Type B pancreatic cell (in vitro differentiated cells): ENCODE measurements at regions not wholly inside any gene's neighbourhood (a gene's known extent, or its start where the extent isn't known, plus 50 kb on each side); places are given as distances from the start of the nearest gene placed in this dataset.
"Not testable (repeated sequence)": the region's sequence is repeated elsewhere in the genome, so short reads cannot be mapped to it uniquely, and the experiment has no call there.

ENCODE experiments used
- DNase-seq: peaks from one replicate; pipeline ENCODE4 v3.0.0; 2021; ENCODE audit warnings: mixed read lengths; ENCODE audit not compliant: unreplicated experiment; ENCODE audit errors: extremely low spot score
- H3K27ac Mint-ChIP-seq: 2 replicates; pipeline ENCODE4 v1.8.0; 2021; ENCODE audit warnings: mild to moderate bottlenecking, mixed read lengths
- H3K27me3 Mint-ChIP-seq: 2 replicates; pipeline ENCODE4 v1.8.0; 2021; ENCODE audit warnings: mixed read lengths
- H3K36me3 Mint-ChIP-seq: 2 replicates; pipeline ENCODE4 v1.8.0; 2021; ENCODE audit warnings: mixed read lengths
- H3K4me1 Mint-ChIP-seq: one replicate; pipeline ENCODE4 v1.8.0; 2021; ENCODE audit warnings: mixed read lengths; ENCODE audit not compliant: unreplicated experiment
- H3K4me3 Mint-ChIP-seq: 2 replicates; pipeline ENCODE4 v1.8.0; 2021; ENCODE audit warnings: mild to moderate bottlenecking, mixed read lengths
- H3K9me3 Mint-ChIP-seq: 2 replicates; pipeline ENCODE4 v1.8.0; 2021; ENCODE audit warnings: mixed read lengths
- TF ChIP-seq, protein P1 (sequence below): fragments of 200-600 bp; sonication (generic); conservative IDR thresholded peaks from 2 replicates; pipeline ENCODE4 v1.5.0; 2021; ENCODE audit warnings: antibody characterized with exemption, mild to moderate bottlenecking

DNA sequence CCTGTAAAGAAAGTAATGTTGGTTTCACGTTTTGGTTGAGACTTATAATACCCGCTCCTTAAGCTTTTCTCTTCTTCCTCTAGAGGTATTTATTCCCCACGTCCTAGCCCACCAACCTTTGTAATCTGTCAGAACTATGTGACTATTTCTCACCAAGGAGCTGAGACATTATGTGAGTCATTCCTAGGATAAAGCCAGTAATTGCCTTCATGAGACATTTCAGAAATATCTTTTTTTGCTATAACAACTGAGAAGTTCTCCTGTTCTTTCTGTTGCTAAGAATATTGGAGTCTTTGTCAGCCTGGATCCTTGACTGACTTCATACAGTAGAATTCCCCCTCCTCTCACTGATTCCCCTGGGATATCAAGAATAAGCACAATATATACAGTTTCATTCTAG is 1497.0 kb upstream of the TENM4 start:
- TF ChIP-seq, protein P1, sequence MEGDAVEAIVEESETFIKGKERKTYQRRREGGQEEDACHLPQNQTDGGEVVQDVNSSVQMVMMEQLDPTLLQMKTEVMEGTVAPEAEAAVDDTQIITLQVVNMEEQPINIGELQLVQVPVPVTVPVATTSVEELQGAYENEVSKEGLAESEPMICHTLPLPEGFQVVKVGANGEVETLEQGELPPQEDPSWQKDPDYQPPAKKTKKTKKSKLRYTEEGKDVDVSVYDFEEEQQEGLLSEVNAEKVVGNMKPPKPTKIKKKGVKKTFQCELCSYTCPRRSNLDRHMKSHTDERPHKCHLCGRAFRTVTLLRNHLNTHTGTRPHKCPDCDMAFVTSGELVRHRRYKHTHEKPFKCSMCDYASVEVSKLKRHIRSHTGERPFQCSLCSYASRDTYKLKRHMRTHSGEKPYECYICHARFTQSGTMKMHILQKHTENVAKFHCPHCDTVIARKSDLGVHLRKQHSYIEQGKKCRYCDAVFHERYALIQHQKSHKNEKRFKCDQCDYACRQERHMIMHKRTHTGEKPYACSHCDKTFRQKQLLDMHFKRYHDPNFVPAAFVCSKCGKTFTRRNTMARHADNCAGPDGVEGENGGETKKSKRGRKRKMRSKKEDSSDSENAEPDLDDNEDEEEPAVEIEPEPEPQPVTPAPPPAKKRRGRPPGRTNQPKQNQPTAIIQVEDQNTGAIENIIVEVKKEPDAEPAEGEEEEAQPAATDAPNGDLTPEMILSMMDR: no peak
- no peaks in the 10 kb centered on the region for H3K36me3 Mint-ChIP-seq
- H3K4me3 Mint-ChIP-seq: no peak overlapping the region
- no peaks in the 10 kb centered on the region for H3K27me3 Mint-ChIP-seq
- no peaks in the 10 kb centered on the region for H3K4me1 Mint-ChIP-seq
- H3K9me3 Mint-ChIP-seq: no peaks in the 10 kb centered on the region
- no peak for DNase-seq
- H3K27ac Mint-ChIP-seq: no peak overlapping the region

DNA sequence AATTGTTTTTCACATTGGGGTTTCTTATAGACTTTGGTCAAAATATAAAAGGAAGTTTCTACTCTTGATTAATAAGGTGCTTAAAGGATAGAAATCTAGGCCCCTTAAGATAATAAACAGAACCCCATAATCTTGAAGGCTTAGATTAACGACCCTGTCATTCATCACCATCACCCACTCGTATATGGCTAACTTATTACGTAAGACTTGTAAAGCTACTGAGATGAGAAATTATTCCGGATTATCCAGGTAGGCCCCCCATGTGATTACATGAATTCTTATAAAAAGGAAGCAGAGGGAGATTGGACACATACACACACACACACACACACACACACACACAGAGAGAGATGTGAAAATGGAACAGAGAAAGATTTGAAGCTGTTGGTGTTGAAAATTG is 1489.2 kb upstream of the TENM4 start:
- TF ChIP-seq, protein P1: no peak
- Mint-ChIP-seq H3K4me3 (no peak overlapping the region), H3K4me1 (no peaks in the 10 kb centered on the region)

DNA sequence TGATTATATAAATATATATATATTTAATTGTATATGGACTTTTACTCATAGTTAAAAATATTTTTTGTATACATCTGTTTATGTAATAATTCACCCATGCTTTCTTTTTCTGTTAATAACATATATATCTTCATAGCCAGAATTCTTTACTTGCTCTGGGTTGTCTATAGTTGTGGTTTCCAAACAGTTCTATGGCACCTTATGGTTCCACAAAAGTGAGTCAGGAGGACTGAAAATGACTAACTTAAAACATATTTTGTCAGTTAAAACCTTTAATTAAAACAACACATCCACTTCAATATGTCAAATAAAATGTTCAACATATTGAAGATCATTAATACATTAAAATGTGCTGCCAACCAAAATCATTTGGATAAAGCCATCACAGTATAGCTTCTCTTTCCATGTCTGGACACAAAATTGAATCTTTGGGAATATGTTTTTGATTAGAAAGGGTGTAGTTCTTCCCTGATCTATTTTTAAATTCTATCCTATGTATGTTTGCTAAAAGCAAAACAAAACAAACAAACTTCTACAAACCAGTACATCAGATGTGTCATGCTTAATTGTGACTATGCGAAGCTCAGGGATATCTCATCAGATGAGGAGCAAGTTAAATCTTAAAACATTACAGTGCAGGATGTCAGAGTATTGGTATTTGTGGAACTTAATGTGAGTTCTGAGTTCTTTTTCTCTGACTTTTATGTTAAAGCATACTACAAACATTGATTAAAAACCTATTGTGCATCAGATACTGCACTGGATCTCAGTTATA is 1488.4 kb upstream of the TENM4 start:
- no peak overlapping the region for H3K27ac Mint-ChIP-seq
- H3K9me3 Mint-ChIP-seq: no peaks in the 10 kb centered on the region
- no peaks in the 10 kb centered on the region for H3K27me3 Mint-ChIP-seq
- H3K36me3 Mint-ChIP-seq: no peaks in the 10 kb centered on the region
- H3K4me3 Mint-ChIP-seq: no peak overlapping the region
- no peaks in the 10 kb centered on the region for H3K4me1 Mint-ChIP-seq
- TF ChIP-seq, protein P1: no peak
- no peak for DNase-seq

More for the DNA sequence above, 1489.2 kb upstream of the TENM4 start:
- no peak for DNase-seq
- Mint-ChIP-seq H3K27me3 (no peaks in the 10 kb centered on the region), H3K27ac (no peak overlapping the region), H3K9me3 (no peaks in the 10 kb centered on the region), H3K36me3 (no peaks in the 10 kb centered on the region)

DNA sequence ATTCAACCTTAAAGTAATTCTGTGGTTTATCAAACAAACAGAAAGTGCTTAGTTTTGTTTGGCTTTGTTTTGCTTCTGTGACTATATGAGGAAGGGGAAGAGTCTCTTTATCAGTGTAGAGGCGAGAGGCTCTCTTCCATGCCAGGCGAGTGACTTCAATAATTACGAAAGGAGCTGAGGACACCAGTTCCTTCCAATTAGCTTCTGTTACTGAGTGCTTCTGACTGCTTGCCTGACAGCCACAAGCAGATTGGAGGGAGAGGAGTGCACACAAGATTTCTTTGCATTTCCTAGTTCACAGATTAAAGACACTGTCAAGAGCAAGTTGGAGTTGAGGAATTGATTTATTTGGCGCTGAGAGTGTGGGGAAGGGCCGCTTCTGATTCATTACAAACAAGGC is 1484.5 kb upstream of the TENM4 start:
- H3K4me1 Mint-ChIP-seq: no peaks in the 10 kb centered on the region
- H3K4me3 Mint-ChIP-seq: no peak overlapping the region
- no peaks in the 10 kb centered on the region for H3K9me3 Mint-ChIP-seq
- no peak overlapping the region for H3K27ac Mint-ChIP-seq
- no peaks in the 10 kb centered on the region for H3K36me3 Mint-ChIP-seq
- no peak for DNase-seq
- TF ChIP-seq, protein P1: no peak
- no peaks in the 10 kb centered on the region for H3K27me3 Mint-ChIP-seq

DNA sequence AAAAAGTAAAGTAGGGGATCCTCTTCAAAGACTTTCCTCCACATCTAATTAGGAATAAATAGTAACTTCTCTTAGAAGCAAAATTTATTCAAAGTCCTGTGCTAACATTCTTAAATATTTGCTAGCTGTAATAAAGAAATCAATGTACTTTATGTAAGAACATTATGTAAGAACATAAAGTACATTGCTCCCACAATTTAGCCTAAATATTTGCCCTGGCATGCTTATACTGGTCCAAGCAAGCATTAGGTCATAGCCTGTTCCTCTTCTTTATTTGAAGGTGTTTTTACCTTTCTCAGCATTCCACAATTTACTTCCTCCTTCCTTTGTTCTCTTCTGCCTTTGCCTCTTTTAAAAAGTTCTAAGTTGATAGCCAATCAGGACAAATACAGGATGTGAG is 1480.5 kb upstream of the TENM4 start:
- not testable (repeated sequence) for H3K27ac Mint-ChIP-seq, DNase-seq, H3K9me3 Mint-ChIP-seq, H3K4me1 Mint-ChIP-seq, H3K27me3 Mint-ChIP-seq, H3K4me3 Mint-ChIP-seq, H3K36me3 Mint-ChIP-seq

DNA sequence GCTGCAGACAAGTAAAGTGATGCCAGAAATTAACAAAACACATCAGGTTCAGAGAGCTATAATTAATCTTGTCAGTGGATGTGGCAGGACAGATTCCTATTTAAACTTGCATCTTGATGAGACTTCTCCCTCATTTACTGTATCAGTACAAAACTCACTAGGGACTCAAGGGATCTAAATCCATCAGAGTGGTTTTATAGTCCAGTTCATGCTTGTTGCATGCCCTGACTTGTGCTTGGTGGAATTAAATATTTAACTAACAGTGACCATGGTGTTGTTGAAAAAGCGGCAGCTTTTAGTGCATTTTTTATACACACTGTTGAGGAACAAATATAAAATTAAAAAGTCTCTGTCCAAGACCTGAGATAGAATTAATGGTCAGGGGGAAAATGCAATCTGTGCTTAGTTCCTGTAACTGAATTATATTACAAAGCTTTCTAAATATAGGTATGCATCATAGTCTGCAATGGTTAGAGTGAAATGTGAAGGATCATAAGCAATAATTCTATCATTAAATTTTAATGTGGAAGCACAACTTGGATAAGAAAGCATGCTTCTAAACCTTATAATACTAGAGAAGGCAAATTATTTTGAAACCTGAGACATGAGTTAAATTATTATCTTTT is 1475.5 kb upstream of the TENM4 start:
- Mint-ChIP-seq H3K9me3 (no peaks in the 10 kb centered on the region), H3K36me3 (no peaks in the 10 kb centered on the region), H3K27me3 (no peaks in the 10 kb centered on the region), H3K4me3 (no peak overlapping the region), H3K27ac (no peak overlapping the region), H3K4me1 (no peaks in the 10 kb centered on the region)
- no peak for DNase-seq
- TF ChIP-seq, protein P1: no peak
